Retinal pigment epithelial cell (primary cell): ENCODE measurements at regions not wholly inside any gene's neighbourhood (a gene's known extent, or its start where the extent isn't known, plus 50 kb on each side); places are given as distances from the start of the nearest gene placed in this dataset.

Experiments
- DNase-seq: peaks from one replicate; pipeline ENCODE4 v3.0.0-alpha.2; 2010; ENCODE audit warnings: low read depth
- H3K4me3 ChIP-seq: 2 replicates; pipeline ENCODE4 v1.5.1; 2011; ENCODE audit warnings: mild to moderate bottlenecking, low read length, control low read depth, moderate library complexity
- TF ChIP-seq, protein P1 (sequence below): conservative IDR thresholded peaks from 2 replicates; pipeline ENCODE4 v1.5.1; 2011; ENCODE audit warnings: low read depth, low read length, control low read depth, inconsistent platforms

DNA sequence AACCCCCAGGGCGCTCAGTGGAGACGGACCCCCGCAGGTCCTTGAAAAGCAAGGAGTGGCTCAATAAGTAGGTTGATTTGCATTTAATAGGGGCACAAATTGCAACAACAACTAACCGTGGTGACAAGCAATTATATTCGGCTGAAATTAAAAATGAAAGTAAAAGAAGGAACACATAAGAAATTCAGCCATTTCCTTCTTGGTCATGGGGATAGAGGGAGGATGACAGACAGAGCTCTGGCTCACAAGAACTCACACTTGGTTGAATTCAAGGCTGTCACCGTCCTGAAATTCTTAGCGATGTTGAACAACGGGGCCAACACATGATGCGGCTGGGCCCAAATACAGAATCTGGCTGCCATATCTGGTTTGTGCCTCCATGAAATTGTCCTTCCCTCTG, 129.0 kb downstream of the EDN3 start:
- no peak overlapping the region for H3K4me3 ChIP-seq
- TF ChIP-seq, protein P1, sequence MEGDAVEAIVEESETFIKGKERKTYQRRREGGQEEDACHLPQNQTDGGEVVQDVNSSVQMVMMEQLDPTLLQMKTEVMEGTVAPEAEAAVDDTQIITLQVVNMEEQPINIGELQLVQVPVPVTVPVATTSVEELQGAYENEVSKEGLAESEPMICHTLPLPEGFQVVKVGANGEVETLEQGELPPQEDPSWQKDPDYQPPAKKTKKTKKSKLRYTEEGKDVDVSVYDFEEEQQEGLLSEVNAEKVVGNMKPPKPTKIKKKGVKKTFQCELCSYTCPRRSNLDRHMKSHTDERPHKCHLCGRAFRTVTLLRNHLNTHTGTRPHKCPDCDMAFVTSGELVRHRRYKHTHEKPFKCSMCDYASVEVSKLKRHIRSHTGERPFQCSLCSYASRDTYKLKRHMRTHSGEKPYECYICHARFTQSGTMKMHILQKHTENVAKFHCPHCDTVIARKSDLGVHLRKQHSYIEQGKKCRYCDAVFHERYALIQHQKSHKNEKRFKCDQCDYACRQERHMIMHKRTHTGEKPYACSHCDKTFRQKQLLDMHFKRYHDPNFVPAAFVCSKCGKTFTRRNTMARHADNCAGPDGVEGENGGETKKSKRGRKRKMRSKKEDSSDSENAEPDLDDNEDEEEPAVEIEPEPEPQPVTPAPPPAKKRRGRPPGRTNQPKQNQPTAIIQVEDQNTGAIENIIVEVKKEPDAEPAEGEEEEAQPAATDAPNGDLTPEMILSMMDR = no peak
- DNase-seq = no peak

GRCh38 chr20:59431014-59431413, 130.6 kb downstream of the EDN3 start:
- no peak overlapping the region for H3K4me3 ChIP-seq
- TF ChIP-seq, protein P1 = no peak
- no peak for DNase-seq

GRCh38 chr20:59434960-59435359, 134.5 kb downstream of the EDN3 start:
- TF ChIP-seq, protein P1 = no peak
- DNase-seq = no peak
- H3K4me3 ChIP-seq = no peak overlapping the region

- no peak for DNase-seq
- H3K4me3 ChIP-seq = no peak overlapping the region
- TF ChIP-seq, protein P1 = no peak
Observed at GRCh38 chr20:59435518-59435917, 135.1 kb downstream of the EDN3 start.

- DNase-seq = no peak
Observed at GRCh38 chr20:59437601-59438031, 137.2 kb downstream of the EDN3 start.

GRCh38 chr20:59438201-59438600, 137.8 kb downstream of the EDN3 start:
- no peak overlapping the region for H3K4me3 ChIP-seq
- no peak for DNase-seq
- TF ChIP-seq, protein P1 = no peak

More at GRCh38 chr20:59437601-59438031, 137.2 kb downstream of the EDN3 start:
- TF ChIP-seq, protein P1 = no peak
- H3K4me3 ChIP-seq = no peak overlapping the region

GRCh38 chr20:59439243-59439642, 138.8 kb downstream of the EDN3 start:
- no peak overlapping the region for H3K4me3 ChIP-seq
- TF ChIP-seq, protein P1 = no peak
- no peak for DNase-seq
